MM.1S (cell line): ENCODE measurements at regions not wholly inside any gene's neighbourhood (a gene's known extent, or its start where the extent isn't known, plus 50 kb on each side); places are given as distances from the start of the nearest gene placed in this dataset.

ENCODE experiments used
- DNase-seq: peaks from one replicate; pipeline ENCODE4 v3.0.0-alpha.2; 2015
- H2AFZ ChIP-seq: fragments of 300-600 bp; sonication (generic); 2 replicates; pipeline ENCODE4 v1.6.0; 2016; ENCODE audit warnings: antibody characterized with exemption, low read length
- H3F3A ChIP-seq: fragments of 300-600 bp; sonication (generic); 2 replicates; pipeline ENCODE4 v1.6.1; 2016; ENCODE audit warnings: mild to moderate bottlenecking, antibody characterized with exemption, low read length, moderate library complexity, mixed read lengths; ENCODE audit not compliant: insufficient read depth
- H3K27ac ChIP-seq: fragments of 300-600 bp; sonication (generic); 2 replicates; pipeline ENCODE4 v1.5.1; 2016; ENCODE audit warnings: mild to moderate bottlenecking, low read length
- H3K27me3 ChIP-seq: fragments of 300-600 bp; sonication (generic); replicated peaks from 2 replicates; pipeline ENCODE4 v1.6.0; 2016; ENCODE audit warnings: low read length; ENCODE audit not compliant: insufficient read depth
- H3K36me3 ChIP-seq: fragments of 300-600 bp; sonication (generic); replicated peaks from 2 replicates; pipeline ENCODE4 v1.6.1; 2016; ENCODE audit warnings: mild to moderate bottlenecking, low read length, mixed read lengths; ENCODE audit not compliant: insufficient read depth
- H3K4me1 ChIP-seq: fragments of 300-600 bp; sonication (generic); 2 replicates; pipeline ENCODE4 v1.6.1; 2016; ENCODE audit warnings: low read length, mixed read lengths
- H3K4me2 ChIP-seq: fragments of 300-600 bp; sonication (generic); 2 replicates; pipeline ENCODE4 v1.6.0; 2016; ENCODE audit warnings: low read depth, low read length
- H3K4me3 ChIP-seq: fragments of 300-600 bp; sonication (generic); 2 replicates; pipeline ENCODE4 v1.5.1; 2016; ENCODE audit warnings: low read length, mixed read lengths
- H3K79me2 ChIP-seq: fragments of 300-600 bp; sonication (generic); 2 replicates; pipeline ENCODE4 v1.6.1; 2016; ENCODE audit warnings: mixed run types, low read length, mixed read lengths
- H3K9ac ChIP-seq: fragments of 300-600 bp; sonication (generic); 2 replicates; pipeline ENCODE4 v1.6.1; 2016; ENCODE audit warnings: low read length, mixed read lengths
- H3K9me2 ChIP-seq: fragments of 300-600 bp; sonication (generic); replicated peaks from 2 replicates; pipeline ENCODE4 v1.6.1; 2016; ENCODE audit warnings: mild to moderate bottlenecking, low read length, mixed read lengths; ENCODE audit not compliant: insufficient read depth
- H3K9me3 ChIP-seq: fragments of 300-600 bp; sonication (generic); replicated peaks from 2 replicates; pipeline ENCODE4 v1.6.1; 2016; ENCODE audit warnings: mild to moderate bottlenecking, low read length, mixed read lengths; ENCODE audit not compliant: insufficient read depth
- H4K20me1 ChIP-seq: fragments of 300-600 bp; sonication (generic); 2 replicates; pipeline ENCODE4 v1.6.1; 2016; ENCODE audit warnings: mild to moderate bottlenecking, low read length, moderate library complexity, mixed read lengths; ENCODE audit not compliant: insufficient read depth
- CTCF ChIP-seq: fragments of 300-600 bp; sonication (generic); IDR thresholded peaks from 2 replicates; pipeline ENCODE4 v1.5.1; 2016; ENCODE audit warnings: antibody characterized with exemption, low read length, mixed read lengths
- EZH2 ChIP-seq: fragments of 300-600 bp; sonication (generic); optimal IDR thresholded peaks from 2 replicates; pipeline ENCODE3; 2017; ENCODE audit warnings: low read depth, mild to moderate bottlenecking, antibody characterized with exemption, low read length, mixed read lengths
- EZH2phosphoT487 ChIP-seq: fragments of 300-600 bp; sonication (generic); IDR thresholded peaks from 2 replicates; pipeline ENCODE4 v1.6.1; 2018; ENCODE audit warnings: antibody characterized with exemption, low read length

DNA sequence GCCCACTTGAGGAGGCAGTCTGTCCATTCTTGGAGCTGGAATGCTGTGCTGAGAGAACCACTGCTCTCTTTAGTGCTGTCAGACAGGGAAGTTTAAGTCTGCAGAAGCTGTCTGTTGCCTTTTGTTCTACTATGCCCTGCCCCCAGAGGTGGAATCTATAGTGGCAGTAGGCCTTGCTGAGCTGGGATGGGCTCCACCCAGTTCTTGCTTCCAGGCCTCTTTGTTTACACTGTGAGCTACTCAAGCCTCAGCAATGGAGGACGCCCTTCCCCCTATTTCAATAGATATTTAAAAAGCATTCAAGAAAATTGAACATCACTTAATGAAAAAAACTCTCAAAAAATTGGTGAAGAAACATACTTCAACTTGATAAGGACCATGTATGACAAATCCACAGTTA is 313.5 kb downstream of the PHKB start:
- H4K20me1 ChIP-seq = no peaks in the 10 kb centered on the region
- no peaks in the 10 kb centered on the region for H3K27me3 ChIP-seq
- no peak overlapping the region for H3K9ac ChIP-seq
- H3F3A ChIP-seq = no peaks in the 10 kb centered on the region
- H3K9me2 ChIP-seq = no peaks in the 10 kb centered on the region
- H3K4me2 ChIP-seq = no peak overlapping the region
- 0 out of 2 replicates have a peak, but pooled peaks cover 3% of the 10 kb centered on the region for H3K4me1 ChIP-seq
- no peak overlapping the region for H3K4me3 ChIP-seq
- no peak for TF ChIP-seq EZH2
- no peak for TF ChIP-seq EZH2phosphoT487
- no peak for TF ChIP-seq CTCF
- H3K36me3 ChIP-seq = no peaks in the 10 kb centered on the region
- H3K79me2 ChIP-seq = no peaks in the 10 kb centered on the region
- no peak overlapping the region for H3K27ac ChIP-seq
- DNase-seq = no peak
- H3K9me3 ChIP-seq = no peaks in the 10 kb centered on the region
- H2AFZ ChIP-seq = no peak overlapping the region

DNA sequence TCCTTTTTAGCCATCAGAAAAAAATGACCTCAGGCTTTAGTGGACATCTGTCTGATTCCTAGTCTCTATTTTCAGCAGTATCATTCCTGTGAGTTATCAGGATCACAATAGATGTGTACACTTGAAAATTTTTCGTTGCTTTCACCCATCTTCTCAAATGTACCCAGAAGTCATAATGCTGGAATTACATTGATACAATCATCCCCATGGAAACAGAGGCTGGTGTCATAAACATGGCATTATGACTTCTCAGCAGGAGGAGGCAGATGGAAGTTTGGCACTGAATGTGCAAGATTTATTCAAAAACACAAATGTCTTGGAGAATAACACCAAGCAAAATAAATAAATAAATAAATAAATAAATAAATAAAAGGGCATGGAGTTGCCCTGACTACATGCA is 292.5 kb downstream of the PHKB start:
- no peak for TF ChIP-seq EZH2
- no peak for TF ChIP-seq EZH2phosphoT487
- TF ChIP-seq CTCF = no peak
- Histone ChIP-seq H3K4me2 (no peak overlapping the region), H4K20me1 (no peaks in the 10 kb centered on the region), H3K4me3 (no peak overlapping the region), H3K27ac (no peak overlapping the region), H3F3A (no peaks in the 10 kb centered on the region), H3K79me2 (no peaks in the 10 kb centered on the region), H3K4me1 (no peaks in the 10 kb centered on the region), H2AFZ (no peak overlapping the region), H3K9me2 (no peaks in the 10 kb centered on the region), H3K27me3 (no peaks in the 10 kb centered on the region), H3K9ac (no peak overlapping the region), H3K9me3 (no peaks in the 10 kb centered on the region), H3K36me3 (no peaks in the 10 kb centered on the region)
- no peak for DNase-seq
